HG02571 (cell line): ENCODE measurements at regions not wholly inside any gene's neighbourhood (a gene's known extent, or its start where the extent isn't known, plus 50 kb on each side); places are given as distances from the start of the nearest gene placed in this dataset.

Source experiments
- ATAC-seq: cut with Tn5 transposase; IDR thresholded peaks from one replicate; pipeline ENCODE4 v1.9.1; 2021; ENCODE audit warnings: mild to moderate bottlenecking, moderate library complexity; ENCODE audit not compliant: unreplicated experiment

DNA sequence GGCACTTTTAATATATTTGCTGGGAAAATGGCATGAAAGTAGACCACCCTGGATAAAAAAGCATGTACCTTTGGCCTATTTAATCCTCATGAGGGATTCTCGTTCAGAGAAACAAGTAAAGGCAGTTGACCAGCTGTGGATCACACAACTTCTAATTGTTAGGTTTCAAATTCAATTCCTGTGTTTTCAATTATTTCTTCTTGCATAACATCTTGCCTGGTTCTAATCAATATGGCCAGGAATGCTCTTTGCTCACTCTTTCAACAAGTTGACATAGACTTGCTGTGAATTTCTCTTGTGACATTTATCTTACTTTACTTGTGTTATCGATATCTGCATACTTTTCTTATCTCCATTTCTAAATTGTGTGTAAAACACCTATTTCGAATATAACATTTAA, 211.8 kb downstream of the SLC7A11 start:
- ATAC-seq: no peak

DNA sequence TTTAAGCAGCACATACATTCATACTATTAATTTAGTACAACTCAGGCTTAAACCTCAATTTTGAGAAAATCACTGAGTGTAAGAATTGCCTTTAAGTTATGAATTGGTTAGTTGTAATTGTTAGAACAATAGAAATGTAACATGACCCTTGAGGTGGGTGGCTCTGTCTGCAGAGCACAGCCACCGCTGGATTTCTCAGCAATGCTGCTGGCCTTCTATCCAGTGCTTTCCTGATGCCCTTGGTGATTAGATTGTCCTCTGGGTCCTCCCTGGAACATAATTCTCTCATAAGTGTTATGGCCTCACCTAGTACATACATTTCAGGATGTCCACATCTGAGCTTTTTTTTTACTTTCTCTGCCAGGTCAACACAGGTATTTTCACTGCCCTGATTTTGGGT, 213.2 kb downstream of the SLC7A11 start:
- ATAC-seq: no peak

DNA sequence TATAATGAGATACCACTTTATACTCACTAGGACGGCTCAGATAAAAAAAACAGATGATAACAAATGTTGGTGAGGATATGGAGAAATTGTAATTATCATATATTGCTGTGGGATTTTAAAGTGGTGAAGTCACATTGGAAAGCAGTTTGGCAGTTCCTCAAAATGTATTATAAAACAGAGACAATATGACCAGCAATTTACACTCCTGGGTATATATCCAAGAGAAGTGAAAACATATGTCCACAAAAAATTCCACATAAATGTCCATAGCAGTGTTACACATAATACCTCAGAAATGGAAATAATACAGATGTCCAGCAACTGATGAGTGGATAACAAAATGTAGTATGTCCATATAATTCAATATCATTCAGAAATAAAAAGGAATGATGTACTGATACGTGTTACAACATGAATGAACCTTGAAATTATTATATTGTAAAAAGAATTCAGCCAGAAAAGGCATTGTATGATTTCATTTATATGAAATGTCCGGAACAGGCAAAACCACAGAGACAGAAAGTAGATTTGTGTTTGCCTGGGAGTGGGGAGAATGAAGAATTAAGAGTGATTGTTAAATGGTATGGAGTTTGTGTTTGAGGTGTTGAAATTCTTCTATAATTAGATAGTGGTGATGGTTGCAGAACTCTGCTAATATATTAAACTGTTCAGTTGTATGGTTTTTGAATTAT, 220.9 kb downstream of the SLC7A11 start:
- no peak for ATAC-seq

DNA sequence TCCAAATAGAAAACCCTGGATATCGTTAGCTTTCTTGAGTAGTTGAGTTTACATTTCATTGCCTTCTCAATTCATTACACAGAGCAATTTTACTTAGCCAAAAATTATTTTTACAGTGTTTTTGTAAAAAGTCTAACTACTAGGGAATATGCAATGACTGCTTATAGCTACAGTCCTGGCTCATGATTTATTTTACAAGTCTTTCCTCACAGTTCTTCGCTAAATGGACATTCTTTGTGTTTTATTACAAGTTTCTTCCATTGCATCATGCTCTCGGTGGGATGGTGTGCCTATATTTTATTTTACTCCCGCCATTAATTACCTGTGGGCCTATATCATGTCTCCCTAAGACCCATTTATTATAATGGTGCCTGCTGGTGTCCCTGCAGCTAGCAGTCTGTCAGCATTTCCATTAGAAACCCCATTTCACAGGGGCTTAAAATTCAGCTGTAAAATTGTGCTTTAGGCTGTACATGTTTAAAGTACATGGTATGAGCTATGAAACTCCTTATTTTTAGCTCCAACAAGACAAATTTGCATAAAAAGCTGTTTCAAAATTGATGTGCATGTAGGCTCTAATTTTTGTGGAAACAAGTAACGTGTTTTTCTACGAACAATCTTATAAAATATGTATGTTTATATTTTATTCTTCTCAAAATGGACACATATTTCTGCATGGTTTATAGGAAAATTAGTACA, 227.4 kb downstream of the SLC7A11 start:
- ATAC-seq: no peak

DNA sequence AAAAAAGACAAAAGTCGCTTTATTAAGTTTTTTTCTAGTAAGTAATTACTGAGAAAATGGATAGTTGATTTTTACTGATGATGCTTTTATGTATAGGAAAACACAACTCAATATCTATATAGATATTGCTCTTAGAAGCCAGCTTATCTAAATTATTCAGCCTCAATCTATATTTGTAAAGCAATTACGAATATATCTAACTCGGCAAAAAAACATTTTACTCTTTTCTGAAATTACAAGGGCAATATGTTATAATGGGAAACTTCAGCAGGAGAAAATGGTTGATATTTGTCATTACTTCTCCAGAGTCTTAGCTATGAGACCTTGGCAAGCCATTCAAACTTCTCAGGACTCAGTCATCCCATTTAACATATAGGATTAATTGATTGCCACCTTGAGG, 228.5 kb downstream of the SLC7A11 start:
- no peak for ATAC-seq

DNA sequence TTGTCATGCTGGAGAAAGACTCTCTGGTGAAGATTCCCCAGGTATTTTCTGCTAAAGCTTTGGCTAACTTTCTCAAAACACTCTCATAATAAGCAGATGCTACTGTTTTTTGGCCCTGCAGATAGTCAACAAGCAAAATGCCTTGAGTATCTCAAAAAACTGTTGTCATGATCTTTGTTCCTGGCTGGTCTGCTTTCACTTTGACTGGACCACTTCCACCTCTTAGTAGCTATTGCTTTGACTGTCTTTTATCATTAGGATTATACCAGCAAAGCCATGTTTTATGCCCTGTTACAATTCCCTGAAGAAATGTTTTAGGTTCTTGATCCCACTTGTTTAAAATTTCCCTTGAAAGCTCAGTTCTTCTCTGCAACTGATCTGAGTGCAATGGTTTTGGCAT, 231.5 kb downstream of the SLC7A11 start:
- no peak for ATAC-seq

DNA sequence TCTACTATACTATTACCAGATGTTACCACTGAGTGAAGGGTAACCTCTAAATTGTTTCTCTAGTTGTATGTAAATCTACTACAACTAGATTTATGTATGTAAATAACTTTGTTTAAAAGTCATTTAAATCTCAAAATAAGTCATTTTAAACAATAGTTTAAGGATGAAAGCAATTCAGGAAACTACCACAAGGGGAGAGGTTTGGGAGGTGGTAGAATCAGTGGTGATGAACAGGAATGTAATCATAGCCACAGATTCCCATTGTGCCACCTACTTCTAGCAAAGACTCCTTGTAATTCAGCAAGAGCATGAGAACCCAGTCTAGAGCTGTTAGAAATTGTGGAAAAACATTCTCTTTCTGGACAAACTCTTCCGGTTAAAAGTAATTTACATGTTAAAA, 234.6 kb downstream of the SLC7A11 start:
- ATAC-seq: no peak

DNA sequence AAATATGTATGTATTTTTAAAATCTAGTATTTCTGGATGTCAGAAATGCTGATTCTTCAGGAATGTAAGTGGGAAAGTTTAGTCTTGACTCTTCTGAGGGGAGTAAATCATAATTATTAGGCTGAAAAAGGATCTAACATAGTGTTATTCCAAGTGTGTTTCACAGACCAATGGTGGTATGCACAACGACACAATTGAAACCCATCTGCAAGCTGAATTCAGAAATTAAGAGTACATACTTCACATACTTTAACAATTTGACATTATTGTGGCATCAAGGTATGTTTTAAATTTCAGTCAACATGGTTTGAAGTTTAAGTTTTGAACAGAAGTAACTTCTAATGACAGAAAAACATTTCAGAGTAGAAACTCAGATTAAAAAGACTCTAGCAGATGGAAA, 236.7 kb downstream of the SLC7A11 start:
- no peak for ATAC-seq

DNA sequence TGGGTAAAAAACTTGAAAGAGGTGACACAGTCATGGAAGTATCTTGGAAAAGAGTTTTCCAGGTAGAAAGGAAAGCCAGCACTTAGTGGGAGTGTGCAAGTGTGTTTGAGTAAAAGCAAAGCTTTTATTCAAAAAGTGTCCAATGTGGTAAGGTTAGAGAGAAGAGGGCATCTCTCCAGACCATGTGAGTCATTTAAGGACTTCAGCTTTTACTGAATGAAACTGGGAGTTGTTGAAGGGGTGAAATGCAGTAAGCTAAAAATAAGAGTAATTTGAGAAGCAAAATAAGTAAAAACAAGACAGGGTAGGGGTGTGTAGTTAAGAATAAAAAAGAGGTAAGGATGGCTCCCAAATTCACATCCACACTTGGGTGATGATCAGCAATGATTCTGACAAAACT, 238.9 kb downstream of the SLC7A11 start:
- ATAC-seq: peak; percentile 99

DNA sequence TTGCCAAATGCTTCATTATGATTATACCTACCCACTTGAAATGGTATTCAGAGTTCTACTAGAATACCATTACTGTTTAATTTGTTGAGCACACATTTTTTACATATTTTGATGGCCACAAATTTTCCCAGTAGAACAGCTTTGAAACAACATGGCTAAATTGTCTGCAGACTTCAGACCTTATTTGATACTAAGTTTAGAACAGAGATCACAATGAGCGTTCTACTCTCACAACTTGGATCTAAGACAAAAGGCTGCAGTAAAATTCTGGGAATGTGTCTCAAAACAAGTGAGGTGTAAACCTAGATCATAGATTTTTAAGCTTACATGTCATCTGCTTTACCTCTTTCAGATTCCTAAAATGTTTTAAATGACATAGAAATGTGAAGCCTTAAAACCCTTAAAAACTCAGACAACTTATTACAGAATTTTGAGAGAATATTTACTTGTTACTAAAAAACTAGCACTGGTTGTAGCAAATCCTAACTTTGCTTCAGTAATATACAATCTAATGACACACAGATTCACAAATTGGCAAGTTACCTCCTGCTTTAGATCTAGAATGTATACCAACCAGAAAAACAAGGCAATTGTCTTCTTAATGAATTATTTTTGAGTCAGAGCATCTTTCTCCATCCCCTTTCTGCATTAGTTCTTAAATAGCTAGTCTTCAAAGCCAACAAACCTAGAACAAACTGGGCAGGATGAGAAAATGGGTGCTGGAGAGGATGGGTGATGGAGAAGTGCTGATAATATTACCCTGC, 243.3 kb downstream of the SLC7A11 start:
- ATAC-seq: no peak

DNA sequence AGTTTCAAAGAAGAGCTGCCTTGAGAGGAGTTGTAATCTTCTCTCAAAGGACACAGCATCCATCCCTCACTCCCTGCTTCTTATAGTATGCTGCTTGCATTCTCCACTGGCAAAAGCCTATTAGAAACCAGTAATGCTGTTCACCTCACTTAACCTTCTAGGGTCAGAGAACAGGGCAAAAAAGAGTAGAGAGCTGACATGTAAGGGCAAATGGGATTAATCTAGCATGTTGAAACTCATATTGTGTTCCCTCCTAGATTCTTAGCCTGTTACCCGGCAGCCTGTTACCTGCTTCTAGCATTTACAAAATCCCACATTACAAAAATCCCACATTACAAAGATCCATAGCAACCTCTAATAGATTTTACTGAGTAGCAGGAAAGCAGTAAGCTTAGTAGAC, 244.7 kb downstream of the SLC7A11 start:
- no peak for ATAC-seq

DNA sequence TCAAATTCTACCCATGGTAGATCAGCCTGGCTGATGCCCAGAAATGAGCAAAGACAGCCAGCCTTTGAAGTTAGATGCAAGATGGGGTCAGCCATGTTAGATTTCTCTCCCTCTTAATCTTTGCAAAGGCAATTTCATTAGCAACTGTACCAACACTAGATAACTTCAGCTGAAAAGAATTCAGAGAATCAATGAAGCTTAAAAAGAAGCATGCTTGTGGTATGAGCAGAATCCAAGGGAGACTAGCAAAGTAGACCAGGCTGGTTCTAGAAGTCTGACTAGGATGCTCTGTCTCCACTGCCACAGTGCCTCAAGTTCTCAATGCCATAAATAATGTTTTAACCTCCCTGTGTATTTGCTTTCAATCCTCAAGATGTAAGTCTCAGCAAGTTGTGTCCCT, 247.3 kb downstream of the SLC7A11 start:
- ATAC-seq: no peak

DNA sequence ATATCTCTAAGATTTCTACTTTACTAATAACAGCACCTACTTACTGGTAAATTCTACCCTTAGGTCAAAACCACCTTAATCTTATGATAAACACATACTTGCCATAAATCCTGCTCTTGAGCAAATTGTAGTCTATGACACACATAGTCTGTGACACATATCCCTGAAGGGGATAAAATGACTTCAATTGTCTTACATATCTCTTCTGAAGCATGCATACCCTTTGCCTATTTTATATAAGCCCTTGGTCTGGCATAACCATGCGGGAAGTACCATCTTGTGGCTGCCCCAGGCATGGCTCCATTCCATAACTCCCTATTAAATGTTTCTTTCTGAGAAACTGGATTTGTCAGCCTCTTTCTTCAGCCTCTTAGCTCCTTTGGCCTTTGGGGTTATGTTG, 248.9 kb downstream of the SLC7A11 start:
- ATAC-seq: no peak

DNA sequence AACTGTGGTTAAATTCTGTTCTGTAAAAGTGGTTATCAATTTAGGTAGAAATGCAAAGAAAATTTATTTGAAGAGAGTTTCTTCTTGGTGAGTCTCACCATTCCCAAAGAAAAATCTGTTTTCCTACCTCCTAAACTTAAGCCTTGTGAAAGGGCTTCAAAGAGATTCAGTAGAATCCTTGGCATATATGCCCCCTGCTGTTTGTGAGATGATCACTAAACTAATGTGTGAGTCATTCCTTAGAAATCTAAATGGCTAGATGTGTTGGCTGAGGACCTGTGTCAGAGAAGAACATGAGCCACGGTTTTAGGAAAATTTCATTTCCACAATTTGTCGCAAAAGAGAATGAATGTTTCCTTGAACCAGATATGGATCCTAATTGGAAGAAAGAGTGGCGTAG, 260.9 kb downstream of the SLC7A11 start:
- ATAC-seq: no peak

DNA sequence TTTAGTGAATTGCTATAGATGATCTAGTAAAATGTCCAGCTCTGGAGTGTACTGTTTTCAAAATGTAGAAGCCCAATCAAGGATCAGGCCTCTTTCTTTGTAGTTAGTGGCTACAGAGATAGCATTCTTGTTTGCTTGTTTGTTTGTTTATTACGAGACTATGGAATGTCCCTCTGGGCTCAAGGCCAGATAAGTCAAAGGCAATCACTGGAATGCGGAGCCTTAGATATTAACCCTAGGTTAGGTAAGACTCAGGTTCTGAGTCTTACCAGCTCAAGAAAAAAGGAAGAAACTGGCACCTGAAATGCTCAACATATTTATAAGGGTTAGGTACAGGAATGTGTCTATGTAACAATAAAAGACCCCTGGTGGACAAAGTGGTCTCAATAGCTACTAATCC, 261.5 kb downstream of the SLC7A11 start:
- ATAC-seq: no peak

DNA sequence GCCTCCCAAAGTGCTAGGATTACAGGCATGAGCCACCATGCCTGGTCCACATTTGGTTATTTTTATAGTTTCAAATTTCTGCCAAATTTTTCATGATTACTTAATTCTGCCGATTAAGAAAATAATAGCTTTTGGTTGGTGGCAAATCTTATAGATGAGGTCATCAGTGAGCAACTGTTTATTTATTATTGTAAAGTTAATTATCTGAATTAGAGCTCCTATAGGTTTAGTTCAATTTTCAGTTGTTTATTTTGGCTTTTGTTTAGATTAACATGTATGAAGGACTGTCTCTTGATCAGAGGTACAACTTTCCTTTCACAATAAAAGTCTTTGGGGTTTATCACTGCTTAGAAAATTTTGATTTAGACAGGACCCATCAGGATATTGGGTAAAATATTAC, 262.2 kb downstream of the SLC7A11 start:
- ATAC-seq: no peak

DNA sequence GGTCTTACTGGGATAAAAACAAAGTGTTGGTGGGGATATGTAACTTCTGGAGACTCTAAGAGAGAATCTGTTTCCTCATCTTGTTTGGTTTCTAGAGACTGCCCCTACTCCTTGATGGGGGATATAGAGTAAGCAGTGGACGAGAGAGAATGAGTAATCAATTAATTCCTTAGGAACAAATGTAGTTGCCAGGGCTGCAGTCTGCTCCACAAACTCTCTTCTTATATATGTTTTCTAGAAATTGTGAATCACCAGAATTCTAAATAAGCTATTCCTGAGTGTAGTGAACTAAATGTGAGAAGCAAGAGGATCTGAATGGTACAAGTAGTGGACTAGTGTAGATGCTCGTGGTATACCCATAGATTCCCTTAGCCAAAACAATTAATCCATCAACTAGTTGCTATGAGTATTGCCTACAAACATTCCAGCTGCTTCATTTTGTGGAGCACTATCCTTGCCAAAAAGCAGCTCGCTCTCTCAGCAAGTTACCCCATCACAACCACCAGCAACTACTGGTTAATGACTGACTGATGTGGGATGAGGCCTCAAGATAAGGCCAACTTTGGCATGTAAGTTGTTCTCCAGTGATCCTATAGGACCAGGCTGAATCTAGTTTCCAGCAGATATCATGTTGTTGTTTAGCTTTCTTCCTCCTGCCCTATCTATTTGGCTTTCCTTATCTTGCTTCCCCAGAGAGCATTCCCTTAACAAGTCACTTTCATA, 273.0 kb downstream of the SLC7A11 start:
- no peak for ATAC-seq

DNA sequence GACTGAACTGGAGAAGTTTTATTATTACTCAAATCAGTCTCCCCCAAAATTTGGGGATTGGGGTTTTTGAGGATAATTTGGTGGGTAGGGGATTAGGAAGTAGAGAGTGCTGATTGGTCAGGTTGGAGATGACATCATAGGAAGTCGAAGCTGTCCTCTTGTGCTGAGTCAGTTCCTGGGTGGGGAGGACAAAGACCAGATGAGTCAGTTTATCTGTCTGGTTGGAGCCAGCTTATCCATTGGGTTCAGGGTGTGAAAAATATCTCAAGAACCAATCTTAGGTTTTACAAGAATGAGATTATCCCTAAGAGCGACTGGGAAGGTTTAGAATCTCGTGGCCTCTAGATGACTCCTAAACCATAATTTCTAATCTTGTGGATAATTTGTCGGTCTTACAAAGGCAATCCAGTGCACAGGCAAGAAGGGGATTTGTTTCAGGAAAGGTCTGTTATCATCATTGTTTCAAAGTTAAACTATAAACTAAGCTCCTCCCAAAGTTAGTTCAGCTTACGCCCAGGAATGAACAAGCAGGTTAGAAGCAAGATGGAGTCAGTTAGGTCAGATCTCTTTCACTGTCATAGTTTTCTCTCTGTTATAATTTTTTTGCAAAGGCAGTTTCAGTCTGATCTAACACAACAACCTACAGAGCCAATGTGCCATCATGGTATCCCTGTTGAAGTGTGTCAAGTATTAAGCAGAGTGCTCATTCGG, 274.5 kb downstream of the SLC7A11 start:
- no peak for ATAC-seq

DNA sequence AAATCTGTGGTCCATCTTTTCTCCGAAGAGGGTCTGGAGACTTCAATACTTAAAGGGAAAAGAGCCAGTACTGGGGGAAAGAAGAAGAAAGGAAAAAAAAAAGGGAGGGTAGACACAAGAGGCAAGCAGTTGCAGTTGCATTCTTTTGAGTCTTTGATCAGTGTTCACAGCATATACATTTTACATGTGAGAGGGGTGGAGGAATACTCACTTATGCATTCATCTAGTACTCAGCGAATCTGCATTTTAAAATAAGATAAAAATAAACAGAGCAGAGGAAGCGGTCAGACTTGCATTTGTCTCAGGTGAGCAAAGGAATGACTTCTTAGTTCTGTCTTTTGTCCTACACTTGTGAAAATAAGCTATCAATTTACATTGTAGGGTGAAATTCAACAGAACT, 275.6 kb downstream of the SLC7A11 start:
- no peak for ATAC-seq

DNA sequence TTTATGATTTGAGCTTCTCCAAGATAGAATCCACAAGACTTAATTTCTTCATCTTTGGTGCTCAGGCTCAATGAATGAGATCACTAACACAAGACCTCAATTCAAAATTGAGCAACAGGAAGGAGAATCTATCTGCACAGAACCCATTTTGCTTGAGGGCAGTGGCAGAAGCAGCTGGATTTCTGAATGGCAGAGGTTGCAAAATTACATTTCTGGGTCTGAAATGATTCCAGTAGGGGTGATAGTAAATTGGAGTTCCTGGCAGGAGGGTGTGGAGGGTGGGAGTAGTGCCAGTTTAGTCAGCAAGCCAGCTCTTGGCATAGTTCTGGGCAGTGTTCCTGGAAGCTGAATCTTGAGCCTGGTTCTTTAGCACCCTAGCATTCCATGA, 281.1 kb downstream of the SLC7A11 start:
- no peak for ATAC-seq
